ENCODE measurements at regions not wholly inside any gene's neighbourhood (a gene's known extent, or its start where the extent isn't known, plus 50 kb on each side); places are given as distances from the start of the nearest gene placed in this dataset.

GRCh38 chr13:57302604-57303003 is 135.6 kb downstream of the PRR20E start:
- no peaks in the 10 kb centered on the region for H3K27me3 ChIP-seq (ENCODE audit: insufficient read depth, low read length, poor library complexity, severe bottlenecking)
- no peaks in the 10 kb centered on the region for H4K20me1 ChIP-seq (ENCODE audit: insufficient read depth, low read length, poor library complexity, severe bottlenecking)
- H3K4me2 ChIP-seq (ENCODE audit: low read depth, low read length, poor library complexity, severe bottlenecking), result no peak overlapping the region
- no peaks in the 10 kb centered on the region for H3K9me3 ChIP-seq (ENCODE audit: insufficient read depth, low read depth, low read length)
- no peak overlapping the region for H2AFZ ChIP-seq (ENCODE audit: low read length)
- no peaks in the 10 kb centered on the region for H3K9me2 ChIP-seq (replicated peaks; ENCODE audit: low read depth, low read length)
- no peaks in the 10 kb centered on the region for H3K4me1 ChIP-seq (ENCODE audit: insufficient read depth, low read length, poor library complexity, severe bottlenecking)
- H3K36me3 ChIP-seq (ENCODE audit: insufficient read depth, low read length), result no peaks in the 10 kb centered on the region
- no peak overlapping the region for H3K4me3 ChIP-seq (ENCODE audit: low read length, poor library complexity, severe bottlenecking)
- no peak overlapping the region for H3K9ac ChIP-seq (ENCODE audit: low read depth, low read length, poor library complexity, severe bottlenecking)
- TF ChIP-seq EZH2phosphoT487 (IDR thresholded peaks at IDR 0.05; ENCODE audit: borderline replicate concordance), result no peak
- TF ChIP-seq, protein P1, sequence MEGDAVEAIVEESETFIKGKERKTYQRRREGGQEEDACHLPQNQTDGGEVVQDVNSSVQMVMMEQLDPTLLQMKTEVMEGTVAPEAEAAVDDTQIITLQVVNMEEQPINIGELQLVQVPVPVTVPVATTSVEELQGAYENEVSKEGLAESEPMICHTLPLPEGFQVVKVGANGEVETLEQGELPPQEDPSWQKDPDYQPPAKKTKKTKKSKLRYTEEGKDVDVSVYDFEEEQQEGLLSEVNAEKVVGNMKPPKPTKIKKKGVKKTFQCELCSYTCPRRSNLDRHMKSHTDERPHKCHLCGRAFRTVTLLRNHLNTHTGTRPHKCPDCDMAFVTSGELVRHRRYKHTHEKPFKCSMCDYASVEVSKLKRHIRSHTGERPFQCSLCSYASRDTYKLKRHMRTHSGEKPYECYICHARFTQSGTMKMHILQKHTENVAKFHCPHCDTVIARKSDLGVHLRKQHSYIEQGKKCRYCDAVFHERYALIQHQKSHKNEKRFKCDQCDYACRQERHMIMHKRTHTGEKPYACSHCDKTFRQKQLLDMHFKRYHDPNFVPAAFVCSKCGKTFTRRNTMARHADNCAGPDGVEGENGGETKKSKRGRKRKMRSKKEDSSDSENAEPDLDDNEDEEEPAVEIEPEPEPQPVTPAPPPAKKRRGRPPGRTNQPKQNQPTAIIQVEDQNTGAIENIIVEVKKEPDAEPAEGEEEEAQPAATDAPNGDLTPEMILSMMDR (conservative IDR thresholded peaks at IDR 0.05; ENCODE audit: low read length), result no peak
- H3K79me2 ChIP-seq (ENCODE audit: insufficient read depth, low read length), result no peaks in the 10 kb centered on the region
- H3F3A ChIP-seq (ENCODE audit: low read depth), result no peaks in the 10 kb centered on the region

DNA sequence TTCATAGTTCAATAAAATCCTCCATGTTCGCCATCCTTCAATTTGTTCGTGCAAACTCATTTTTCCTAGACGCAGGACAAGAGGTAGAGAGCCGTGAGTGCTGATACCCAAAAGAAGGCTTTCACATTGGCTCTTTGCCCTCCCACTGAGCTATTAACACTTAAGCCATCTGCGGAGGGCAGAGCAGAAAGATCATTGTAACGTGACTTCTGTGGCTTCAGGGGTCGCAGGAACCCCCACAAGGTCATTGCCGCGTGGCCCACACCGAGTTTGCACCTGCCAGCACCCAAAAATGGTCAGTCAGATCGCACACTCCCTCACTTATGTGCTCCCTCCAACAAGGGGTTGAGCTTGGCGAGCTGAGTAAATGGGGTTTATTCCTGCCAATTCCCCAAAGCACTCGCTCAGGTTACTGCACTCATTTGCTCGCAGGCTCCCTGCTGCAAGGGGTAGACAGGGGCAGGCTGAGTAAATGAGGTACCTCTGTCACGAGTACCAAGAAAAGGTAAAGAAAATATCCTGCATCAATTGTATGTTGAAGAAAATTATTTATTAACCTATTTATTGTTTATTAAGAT is 144.1 kb downstream of the PRR20E start:
- Histone ChIP-seq H3K27me3 (ENCODE audit: insufficient read depth, low read length, poor library complexity, severe bottlenecking) (no peaks in the 10 kb centered on the region), H2AFZ (ENCODE audit: low read length) (no peak overlapping the region), H3F3A (ENCODE audit: low read depth) (no peaks in the 10 kb centered on the region), H3K79me2 (ENCODE audit: insufficient read depth, low read length) (no peaks in the 10 kb centered on the region), H3K36me3 (ENCODE audit: insufficient read depth, low read length) (no peaks in the 10 kb centered on the region), H4K20me1 (ENCODE audit: insufficient read depth, low read length, poor library complexity, severe bottlenecking) (no peaks in the 10 kb centered on the region), H3K4me1 (ENCODE audit: insufficient read depth, low read length, poor library complexity, severe bottlenecking) (no peaks in the 10 kb centered on the region), H3K9ac (ENCODE audit: low read depth, low read length, poor library complexity, severe bottlenecking) (no peak overlapping the region), H3K4me3 (ENCODE audit: low read length, poor library complexity, severe bottlenecking) (no peak overlapping the region), H3K4me2 (ENCODE audit: low read depth, low read length, poor library complexity, severe bottlenecking) (no peak overlapping the region), H3K9me2 (replicated peaks; ENCODE audit: low read depth, low read length) (no peaks in the 10 kb centered on the region), H3K9me3 (ENCODE audit: insufficient read depth, low read depth, low read length) (no peaks in the 10 kb centered on the region)
- TF ChIP-seq, protein P1 (conservative IDR thresholded peaks at IDR 0.05; ENCODE audit: low read length), result no peak
- no peak for TF ChIP-seq EZH2phosphoT487 (IDR thresholded peaks at IDR 0.05; ENCODE audit: borderline replicate concordance)

GRCh38 chr13:57314897-57315520 is 148.0 kb downstream of the PRR20E start:
- Histone ChIP-seq H3K27me3 (ENCODE audit: insufficient read depth, low read length, poor library complexity, severe bottlenecking) (no peaks in the 10 kb centered on the region), H3K4me2 (ENCODE audit: low read depth, low read length, poor library complexity, severe bottlenecking) (no peak overlapping the region), H3K9ac (ENCODE audit: low read depth, low read length, poor library complexity, severe bottlenecking) (no peak overlapping the region), H3K4me3 (ENCODE audit: low read length, poor library complexity, severe bottlenecking) (no peak overlapping the region), H3K9me3 (ENCODE audit: insufficient read depth, low read depth, low read length) (no peaks in the 10 kb centered on the region), H3K4me1 (ENCODE audit: insufficient read depth, low read length, poor library complexity, severe bottlenecking) (no peaks in the 10 kb centered on the region), H4K20me1 (ENCODE audit: insufficient read depth, low read length, poor library complexity, severe bottlenecking) (no peaks in the 10 kb centered on the region), H3K36me3 (ENCODE audit: insufficient read depth, low read length) (no peaks in the 10 kb centered on the region), H3K9me2 (replicated peaks; ENCODE audit: low read depth, low read length) (no peaks in the 10 kb centered on the region), H3F3A (ENCODE audit: low read depth) (no peaks in the 10 kb centered on the region), H3K79me2 (ENCODE audit: insufficient read depth, low read length) (no peaks in the 10 kb centered on the region), H2AFZ (ENCODE audit: low read length) (no peak overlapping the region)
- TF ChIP-seq, protein P1 (conservative IDR thresholded peaks at IDR 0.05; ENCODE audit: low read length), result no peak

Measured in Loucy (cell line).